ENCODE measurements at regions not wholly inside any gene's neighbourhood (a gene's known extent, or its start where the extent isn't known, plus 50 kb on each side); places are given as distances from the start of the nearest gene placed in this dataset.
"Not testable (repeated sequence)": the region's sequence is repeated elsewhere in the genome, so short reads cannot be mapped to it uniquely, and the experiment has no call there.

- no peak for DNase-seq (ENCODE audit: low read depth in 3 of 3, low spot score in 2 of 3)
These were observed 844.3 kb downstream of the KCNT2 start for GRCh38 chr1:195763907-195764374.

- DNase-seq (ENCODE audit: low read depth in 3 of 3, low spot score in 2 of 3), result no peak
These were observed 844.9 kb downstream of the KCNT2 start for GRCh38 chr1:195763146-195763906.

DNA sequence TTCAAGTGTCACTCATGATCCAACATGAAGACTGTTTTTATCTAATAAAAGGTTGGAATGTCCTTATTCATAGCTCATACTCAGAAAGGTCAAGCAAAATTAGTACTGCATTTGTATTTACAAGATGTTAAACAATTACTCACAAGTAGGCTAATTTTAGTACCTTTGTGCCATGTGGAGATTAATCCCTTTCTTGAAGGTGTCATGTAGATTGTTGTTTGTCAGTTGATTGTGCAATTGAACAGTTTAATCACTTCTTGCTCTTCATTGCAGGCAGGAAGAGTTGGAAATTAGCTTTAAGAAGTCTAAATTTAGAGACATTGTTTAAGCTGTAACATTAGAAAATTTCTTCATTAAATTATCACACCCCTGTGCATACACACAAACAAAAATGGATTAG, 847.1 kb downstream of the KCNT2 start:
- no peak for DNase-seq (ENCODE audit: low read depth in 3 of 3, low spot score in 2 of 3)

GRCh38 chr1:195756109-195756508, 852.1 kb downstream of the KCNT2 start:
- DNase-seq (ENCODE audit: low read depth in 3 of 3, low spot score in 2 of 3), result no peak

GRCh38 chr1:195754874-195755273, 853.4 kb downstream of the KCNT2 start:
- DNase-seq (ENCODE audit: low read depth in 3 of 3, low spot score in 2 of 3), result no peak

GRCh38 chr1:195754303-195754702, 853.9 kb downstream of the KCNT2 start:
- DNase-seq (ENCODE audit: low read depth in 3 of 3, low spot score in 2 of 3), result no peak

DNA sequence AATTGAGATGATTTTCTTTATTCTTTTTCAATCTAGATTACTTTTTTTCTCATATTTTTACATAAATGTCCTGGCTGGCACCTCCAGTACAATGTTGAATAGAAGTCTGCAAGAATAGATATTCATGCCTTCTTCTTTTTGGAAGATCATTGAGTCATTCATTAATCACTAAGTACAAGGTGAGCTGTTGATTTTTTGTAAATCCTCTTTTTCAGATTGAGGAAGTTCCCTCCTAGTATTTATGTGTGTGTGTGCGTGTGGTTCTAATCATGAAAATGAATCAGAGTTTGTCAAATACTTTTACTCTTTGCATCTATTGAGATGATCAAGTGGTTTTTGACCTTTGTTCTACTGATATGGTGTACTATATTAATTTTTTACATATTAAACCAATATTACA, 859.3 kb downstream of the KCNT2 start:
- DNase-seq (ENCODE audit: low read depth in 3 of 3, low spot score in 2 of 3), result no peak

DNA sequence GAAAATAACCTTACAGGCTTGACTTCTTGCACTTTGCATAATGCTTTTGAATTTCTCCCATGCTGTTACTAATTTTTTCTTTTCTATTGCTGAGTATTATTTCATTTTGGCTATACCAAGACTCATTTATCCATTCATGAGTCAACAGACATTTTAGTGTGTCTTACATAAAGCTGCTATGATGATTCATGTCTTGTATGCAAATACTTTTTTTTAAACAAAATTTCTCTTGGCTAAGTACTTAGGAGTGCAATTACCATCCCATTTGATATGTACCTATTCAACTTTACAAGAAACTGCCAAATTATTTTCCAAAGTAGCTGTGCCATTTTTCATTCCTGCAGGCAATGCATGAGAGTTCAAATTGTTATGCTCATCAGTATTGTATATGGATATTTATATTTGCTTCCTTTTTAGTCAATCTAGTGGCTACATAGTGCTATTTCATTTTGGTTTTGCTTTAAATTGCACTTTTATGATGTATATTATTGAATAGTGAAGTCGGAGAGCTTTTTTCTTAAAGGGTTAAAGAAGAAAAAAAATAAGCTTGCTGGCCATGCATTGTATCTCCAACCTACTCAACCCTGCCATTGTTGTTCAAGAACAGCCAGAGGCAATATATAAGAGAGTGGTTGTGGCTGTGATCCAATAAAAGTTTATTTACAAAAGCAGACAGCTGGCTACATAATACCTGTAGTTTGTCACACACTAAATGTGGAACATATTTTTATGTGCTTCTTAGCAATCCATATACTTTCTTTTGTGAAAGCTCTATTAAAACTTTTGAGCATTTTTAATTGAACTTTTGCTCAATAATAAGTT, 862.8 kb downstream of the KCNT2 start:
- no peak for DNase-seq (ENCODE audit: low read depth in 3 of 3, low spot score in 2 of 3)

DNA sequence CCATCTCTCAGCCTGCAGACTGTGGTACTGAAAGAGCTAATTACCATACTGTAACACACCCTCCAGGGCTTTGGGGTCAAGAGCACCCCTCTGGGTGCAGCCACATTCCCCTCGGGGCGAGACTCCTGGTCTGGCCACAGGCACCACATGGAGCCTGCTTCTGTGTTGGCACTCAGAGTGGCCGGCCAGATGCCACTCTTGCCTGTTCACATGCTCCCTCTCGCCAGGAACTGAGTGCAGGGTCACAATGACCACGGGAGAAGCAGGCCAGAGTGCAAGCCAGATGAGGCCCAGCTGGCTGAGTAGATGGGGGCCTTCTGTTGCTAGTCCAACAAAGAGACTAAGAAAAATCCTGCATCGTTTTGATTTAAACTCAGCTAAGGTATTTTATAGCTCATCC, 864.0 kb downstream of the KCNT2 start:
- DNase-seq (ENCODE audit: low read depth in 3 of 3, low spot score in 2 of 3), result no peak

- no peak for DNase-seq (ENCODE audit: low read depth in 3 of 3, low spot score in 2 of 3)
These were observed 867.4 kb downstream of the KCNT2 start for GRCh38 chr1:195740862-195741261.

- DNase-seq (ENCODE audit: low read depth in 3 of 3, low spot score in 2 of 3), result no peak
These were observed 869.1 kb downstream of the KCNT2 start for GRCh38 chr1:195738966-195739650.

DNA sequence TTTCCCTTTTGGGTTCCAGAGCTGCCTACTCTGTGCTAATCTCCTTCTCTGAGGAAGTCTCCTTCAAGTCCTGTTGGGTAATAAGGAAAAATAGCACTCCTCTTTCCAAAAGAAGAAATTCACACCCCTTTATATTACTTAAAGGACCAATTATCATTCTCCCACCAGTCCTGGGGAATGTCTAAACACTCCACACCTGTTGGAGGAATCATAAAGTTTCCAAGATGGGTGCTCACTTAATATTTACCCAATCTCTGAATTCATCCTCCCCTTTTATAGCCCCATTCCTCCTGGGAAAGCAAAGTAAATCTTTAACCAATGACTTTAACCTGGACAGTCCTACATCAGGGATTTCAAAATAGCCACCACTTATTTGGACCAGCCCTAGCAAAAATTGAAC, 873.1 kb downstream of the KCNT2 start:
- no peak for DNase-seq (ENCODE audit: low read depth in 3 of 3, low spot score in 2 of 3)

- DNase-seq (ENCODE audit: low read depth in 3 of 3, low spot score in 2 of 3), result no peak
These were observed 874.4 kb downstream of the KCNT2 start for GRCh38 chr1:195733826-195734225.

DNA sequence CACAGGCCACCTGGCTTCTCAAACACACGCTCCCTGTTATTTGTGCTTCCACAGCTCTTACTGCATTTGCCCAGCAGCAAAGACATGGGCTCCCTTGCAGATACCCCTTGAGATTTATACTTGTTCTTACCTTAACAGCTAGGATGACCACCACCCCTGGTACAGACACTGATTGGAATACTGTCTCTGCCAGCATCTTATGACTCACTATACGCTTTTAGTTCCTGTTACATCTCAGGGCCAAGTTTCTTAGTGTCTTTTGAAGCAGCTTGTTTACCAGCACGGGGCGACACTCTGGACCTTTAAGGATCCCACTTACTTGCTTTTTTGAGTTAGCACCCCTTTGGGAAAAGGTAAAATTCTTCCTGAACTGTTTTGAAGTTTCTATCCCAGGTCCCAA, 874.8 kb downstream of the KCNT2 start:
- no peak for DNase-seq (ENCODE audit: low read depth in 3 of 3, low spot score in 2 of 3)

GRCh38 chr1:195731385-195731784, 876.9 kb downstream of the KCNT2 start:
- no peak for DNase-seq (ENCODE audit: low read depth in 3 of 3, low spot score in 2 of 3)

DNA sequence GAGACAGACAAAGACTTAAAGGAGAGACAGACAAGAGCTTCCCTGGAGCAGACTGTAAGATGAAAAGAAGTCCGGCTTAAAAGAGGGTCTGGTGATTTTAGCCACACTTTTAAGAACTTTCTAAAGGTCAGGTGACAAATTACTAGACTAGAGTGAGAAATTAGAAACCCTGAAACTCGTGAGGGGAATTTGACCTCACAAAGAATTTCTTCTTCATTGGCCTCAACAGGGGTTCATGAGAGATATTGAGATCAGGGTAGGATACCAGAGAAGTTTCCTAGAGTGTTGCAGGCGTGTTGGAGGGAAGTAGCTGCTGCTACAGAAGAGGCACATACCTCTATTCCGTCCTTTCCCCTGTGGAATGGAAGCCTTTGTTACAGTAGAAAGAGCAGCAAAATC, 884.4 kb downstream of the KCNT2 start:
- no peak for DNase-seq (ENCODE audit: low read depth in 3 of 3, low spot score in 2 of 3)

GRCh38 chr1:195722852-195723795, 885.1 kb downstream of the KCNT2 start:
- not testable (repeated sequence) for DNase-seq (ENCODE audit: low read depth in 3 of 3, low spot score in 2 of 3)

GRCh38 chr1:195722146-195722545, 886.1 kb downstream of the KCNT2 start:
- DNase-seq (ENCODE audit: low read depth in 3 of 3, low spot score in 2 of 3), result not testable (repeated sequence)

- no peak for DNase-seq (ENCODE audit: low read depth in 3 of 3, low spot score in 2 of 3)
These were observed 886.8 kb downstream of the KCNT2 start for GRCh38 chr1:195721210-195721971.

GRCh38 chr1:195717651-195718050, 890.6 kb downstream of the KCNT2 start:
- DNase-seq (ENCODE audit: low read depth in 3 of 3, low spot score in 2 of 3), result no peak

Measured in right renal cortex interstitium (tissue), 3 donors.